Heart left ventricle (tissue), 13 donors: ENCODE measurements at regions not wholly inside any gene's neighbourhood (a gene's known extent, or its start where the extent isn't known, plus 50 kb on each side); places are given as distances from the start of the nearest gene placed in this dataset.

Source experiments
- POLR2A ChIP-seq, 2 donors: fragments of 450-650 bp; IDR thresholded peaks; one replicate each; pipeline ENCODE4 v1.6.1; 2017; ENCODE audit warnings: antibody characterized with exemption in 2 of 2, mild to moderate bottlenecking in 2 of 2, moderate library complexity in 2 of 2
- TF ChIP-seq, protein P1 (sequence below), 12 donors: fragments of 200-600 bp; sonication (generic) in 4 of 12; IDR thresholded peaks; one replicate each; pipeline versions ENCODE4 v1.5.0 to v1.8.0; 2018 to 2022; ENCODE audit warnings: antibody characterized with exemption in 12 of 12, mild to moderate bottlenecking in 5 of 12
- donor health status: ischemic (EF 13 %, LVEDD 7.1; RV severe dilation, severe dysfunction).
- donor health status: DM: no; HTN: yes; CAD: no.
- donor health status: DM: no; HTN: no; CAD: no.
- donor health status: ischemic (EF 25% LVEDD 6.9; RV normal size, moderate dysfunction).
- donor health status: ischemic (EF 25% LVEDD 5.7; RV mildly dilated, moderate dysfunction).
- donor health status: ischemic (EF 35%, LVEDD 5.7; RV mildly dilated, moderate dysfunction).
- donor health status: nonischemic (EF 11% LVEDD 7.7; RV severe dilation, severe dysfunction).
- donor health status: DM: yes; HTN: yes; CAD: no.
- donor health status: PGD.
- donor health status: ischemic (EF 29% LVEDD 5.4; RV normal size, mild dysfunction).
- donor health status: nonischemic (EF 23%, LVEDD 6.1; RV moderate dilation, normal function).

- TF ChIP-seq, protein P1, sequence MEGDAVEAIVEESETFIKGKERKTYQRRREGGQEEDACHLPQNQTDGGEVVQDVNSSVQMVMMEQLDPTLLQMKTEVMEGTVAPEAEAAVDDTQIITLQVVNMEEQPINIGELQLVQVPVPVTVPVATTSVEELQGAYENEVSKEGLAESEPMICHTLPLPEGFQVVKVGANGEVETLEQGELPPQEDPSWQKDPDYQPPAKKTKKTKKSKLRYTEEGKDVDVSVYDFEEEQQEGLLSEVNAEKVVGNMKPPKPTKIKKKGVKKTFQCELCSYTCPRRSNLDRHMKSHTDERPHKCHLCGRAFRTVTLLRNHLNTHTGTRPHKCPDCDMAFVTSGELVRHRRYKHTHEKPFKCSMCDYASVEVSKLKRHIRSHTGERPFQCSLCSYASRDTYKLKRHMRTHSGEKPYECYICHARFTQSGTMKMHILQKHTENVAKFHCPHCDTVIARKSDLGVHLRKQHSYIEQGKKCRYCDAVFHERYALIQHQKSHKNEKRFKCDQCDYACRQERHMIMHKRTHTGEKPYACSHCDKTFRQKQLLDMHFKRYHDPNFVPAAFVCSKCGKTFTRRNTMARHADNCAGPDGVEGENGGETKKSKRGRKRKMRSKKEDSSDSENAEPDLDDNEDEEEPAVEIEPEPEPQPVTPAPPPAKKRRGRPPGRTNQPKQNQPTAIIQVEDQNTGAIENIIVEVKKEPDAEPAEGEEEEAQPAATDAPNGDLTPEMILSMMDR (IDR thresholded peaks at IDR 0.05) = no peak
- no peak for TF ChIP-seq POLR2A (IDR thresholded peaks at IDR 0.05)
Observed at GRCh38 chr1:213690341-213690917, 297.3 kb upstream of the PROX1 start.
